ENCODE measurements at regions not wholly inside any gene's neighbourhood (a gene's known extent, or its start where the extent isn't known, plus 50 kb on each side); places are given as distances from the start of the nearest gene placed in this dataset.
A peak's percentile ranks its signal among the peaks of the same experiment; 100 is the strongest.

DNA sequence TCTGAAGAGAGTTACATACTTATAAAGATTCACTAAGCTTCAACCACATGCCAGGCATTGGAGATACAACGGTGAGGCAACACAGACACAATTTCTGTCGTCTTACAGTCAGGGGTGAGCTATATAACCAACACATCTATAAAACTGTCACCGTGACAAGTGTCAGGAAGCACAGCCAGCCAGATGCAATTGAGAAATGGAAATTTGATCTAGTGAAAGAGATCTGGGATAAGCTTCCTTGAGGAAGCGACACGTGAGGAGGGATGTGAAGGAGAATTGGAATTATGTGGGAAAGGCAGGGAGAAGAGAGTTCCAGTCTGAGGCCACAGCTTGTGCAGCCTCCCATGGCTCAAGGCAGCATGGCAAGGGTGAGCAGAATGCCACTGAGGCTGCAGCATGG lies 50.9 kb upstream of the ZNF354B start:
- ATAC-seq (replicated peaks; ENCODE audit: extremely low read depth, poor library complexity, severe bottlenecking) (no peak), DNase-seq (ENCODE audit: low spot score in 2 of 2) (no peak)
- Mint-ChIP-seq H3K27ac (ENCODE audit: low read depth) (no peak overlapping the region), H3K4me3 (no peak overlapping the region), H3K9me3 (no peaks in the 10 kb centered on the region), H3K36me3 (ENCODE audit: insufficient read depth) (peaks cover 2% of the 10 kb centered on the region), H3K4me1 (no peaks in the 10 kb centered on the region), H3K27me3 (peaks cover 43% of the 10 kb centered on the region)

GRCh38 chr5:178801021-178801420 lies 58.7 kb upstream of the ZNF354B start:
- H3K27ac Mint-ChIP-seq (ENCODE audit: low read depth): no peak overlapping the region
- no peaks in the 10 kb centered on the region for H3K4me1 Mint-ChIP-seq
- H3K9me3 Mint-ChIP-seq: no peaks in the 10 kb centered on the region
- H3K4me3 Mint-ChIP-seq: no peak overlapping the region
- DNase-seq (ENCODE audit: low spot score in 2 of 2) (no peak), ATAC-seq (replicated peaks; ENCODE audit: extremely low read depth, poor library complexity, severe bottlenecking) (no peak)
- peaks cover 2% of the 10 kb centered on the region for H3K36me3 Mint-ChIP-seq (ENCODE audit: insufficient read depth)
- H3K27me3 Mint-ChIP-seq: peaks cover 67% of the 10 kb centered on the region

DNA sequence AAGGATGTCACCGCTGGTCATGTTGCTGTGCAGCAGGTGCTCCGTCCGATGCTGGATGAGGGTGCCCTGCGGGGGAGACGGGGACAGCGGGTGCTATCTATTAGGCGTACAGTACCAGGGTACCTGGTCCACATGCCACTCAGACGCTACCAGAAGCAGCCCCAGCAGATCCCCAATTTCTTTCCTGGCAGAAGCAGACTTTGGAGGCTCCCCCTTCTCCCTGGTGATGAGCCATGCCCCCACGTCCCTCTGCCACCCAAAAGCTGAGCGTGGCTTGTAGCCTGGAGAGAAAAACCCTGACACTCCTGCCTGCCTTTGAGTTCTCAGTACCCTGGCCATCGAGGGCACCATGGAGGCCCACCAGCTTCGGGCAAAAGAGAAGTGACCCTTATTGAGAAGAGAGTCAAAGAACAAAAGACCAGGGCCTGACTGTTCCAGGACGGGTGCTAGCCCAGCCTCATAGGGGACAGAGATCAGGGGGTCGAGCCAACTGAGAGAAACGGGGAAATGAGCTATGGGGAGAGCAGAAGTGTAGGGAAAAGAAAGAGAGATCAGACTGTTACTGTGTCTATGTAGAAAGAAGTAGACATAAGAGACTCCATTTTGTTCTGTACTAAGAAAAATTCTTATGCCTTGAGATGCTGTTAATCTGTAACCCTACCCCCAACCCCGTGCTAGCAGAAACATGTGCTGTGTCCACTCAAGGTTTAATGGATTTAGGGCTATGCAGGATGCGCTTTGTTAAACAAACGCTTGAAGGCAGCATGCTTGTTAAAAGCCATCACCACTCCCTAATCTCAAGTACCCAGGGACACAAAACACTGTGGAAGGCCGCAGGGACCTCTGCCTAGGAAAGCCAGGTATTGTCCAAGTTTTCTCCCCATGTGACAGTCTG lies 62.0 kb upstream of the ZNF354B start:
- peaks cover 53% of the 10 kb centered on the region for H3K27me3 Mint-ChIP-seq
- ATAC-seq (replicated peaks; ENCODE audit: extremely low read depth, poor library complexity, severe bottlenecking): no peak
- no peaks in the 10 kb centered on the region for H3K36me3 Mint-ChIP-seq (ENCODE audit: insufficient read depth)
- H3K4me1 Mint-ChIP-seq: no peaks in the 10 kb centered on the region
- no peak overlapping the region for H3K27ac Mint-ChIP-seq (ENCODE audit: low read depth)
- no peak overlapping the region for H3K4me3 Mint-ChIP-seq
- no peak for DNase-seq (ENCODE audit: low spot score in 2 of 2)
- no peaks in the 10 kb centered on the region for H3K9me3 Mint-ChIP-seq

- no peaks in the 10 kb centered on the region for H3K9me3 Mint-ChIP-seq
- peak; percentile 28 for ATAC-seq (replicated peaks; ENCODE audit: extremely low read depth, poor library complexity, severe bottlenecking)
- no peak overlapping the region for H3K4me3 Mint-ChIP-seq
- DNase-seq (ENCODE audit: low spot score in 2 of 2): no peak
- no peaks in the 10 kb centered on the region for H3K4me1 Mint-ChIP-seq
- H3K27me3 Mint-ChIP-seq: peaks cover 58% of the 10 kb centered on the region
- no peaks in the 10 kb centered on the region for H3K36me3 Mint-ChIP-seq (ENCODE audit: insufficient read depth)
- no peak overlapping the region for H3K27ac Mint-ChIP-seq (ENCODE audit: low read depth)
These were observed 62.6 kb upstream of the ZNF354B start for GRCh38 chr5:178797101-178797521.

GRCh38 chr5:178796165-178796945 lies 63.4 kb upstream of the ZNF354B start:
- no peaks in the 10 kb centered on the region for H3K4me1 Mint-ChIP-seq
- DNase-seq (ENCODE audit: low spot score in 2 of 2) (no peak), ATAC-seq (replicated peaks; ENCODE audit: extremely low read depth, poor library complexity, severe bottlenecking) (no peak)
- no peaks in the 10 kb centered on the region for H3K9me3 Mint-ChIP-seq
- peaks cover 53% of the 10 kb centered on the region for H3K27me3 Mint-ChIP-seq
- H3K36me3 Mint-ChIP-seq (ENCODE audit: insufficient read depth): no peaks in the 10 kb centered on the region
- no peak overlapping the region for H3K4me3 Mint-ChIP-seq
- no peak overlapping the region for H3K27ac Mint-ChIP-seq (ENCODE audit: low read depth)

- Mint-ChIP-seq H3K27me3 (peaks cover 36% of the 10 kb centered on the region), H3K4me3 (no peak overlapping the region), H3K27ac (ENCODE audit: low read depth) (no peak overlapping the region), H3K36me3 (ENCODE audit: insufficient read depth) (no peaks in the 10 kb centered on the region), H3K9me3 (no peaks in the 10 kb centered on the region), H3K4me1 (no peaks in the 10 kb centered on the region)
- no peak for DNase-seq (ENCODE audit: low spot score in 2 of 2)
- no peak for ATAC-seq (replicated peaks; ENCODE audit: extremely low read depth, poor library complexity, severe bottlenecking)
These were observed 64.0 kb upstream of the ZNF354A start for GRCh38 chr5:178794433-178794832.

GRCh38 chr5:178793696-178794095 lies 63.2 kb upstream of the ZNF354A start:
- no peak overlapping the region for H3K4me3 Mint-ChIP-seq
- H3K9me3 Mint-ChIP-seq: no peaks in the 10 kb centered on the region
- H3K36me3 Mint-ChIP-seq (ENCODE audit: insufficient read depth): no peaks in the 10 kb centered on the region
- H3K4me1 Mint-ChIP-seq: no peaks in the 10 kb centered on the region
- H3K27me3 Mint-ChIP-seq: peaks cover 29% of the 10 kb centered on the region
- H3K27ac Mint-ChIP-seq (ENCODE audit: low read depth): no peak overlapping the region
- ATAC-seq (replicated peaks; ENCODE audit: extremely low read depth, poor library complexity, severe bottlenecking) (no peak), DNase-seq (ENCODE audit: low spot score in 2 of 2) (no peak)

DNA sequence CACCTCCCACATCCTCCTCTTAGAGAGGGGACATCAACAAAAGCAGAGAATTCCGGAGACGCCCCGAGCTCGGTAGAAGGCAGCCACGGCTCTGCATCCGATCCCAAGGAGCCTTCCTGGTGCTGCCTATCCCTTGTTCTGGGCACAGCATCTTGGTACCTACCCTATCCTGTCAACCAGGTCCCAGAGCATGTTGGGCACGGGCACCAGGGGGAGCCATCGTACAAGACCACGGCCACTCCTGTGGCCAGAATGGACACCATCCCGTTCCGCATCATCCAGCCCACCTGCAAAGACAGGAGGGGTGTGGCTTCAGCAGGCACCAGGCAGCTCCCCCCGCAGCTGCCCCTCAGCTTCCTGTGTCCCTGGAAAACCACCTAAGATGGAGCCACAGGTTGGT lies 62.7 kb upstream of the ZNF354A start:
- no peak overlapping the region for H3K4me3 Mint-ChIP-seq
- no peak for ATAC-seq (replicated peaks; ENCODE audit: extremely low read depth, poor library complexity, severe bottlenecking)
- no peaks in the 10 kb centered on the region for H3K4me1 Mint-ChIP-seq

GRCh38 chr5:178791976-178792375 lies 61.5 kb upstream of the ZNF354A start:
- Mint-ChIP-seq H3K4me1 (no peaks in the 10 kb centered on the region), H3K36me3 (ENCODE audit: insufficient read depth) (no peaks in the 10 kb centered on the region), H3K27ac (ENCODE audit: low read depth) (no peak overlapping the region), H3K9me3 (no peaks in the 10 kb centered on the region), H3K27me3 (peaks cover 15% of the 10 kb centered on the region), H3K4me3 (no peak overlapping the region)
- ATAC-seq (replicated peaks; ENCODE audit: extremely low read depth, poor library complexity, severe bottlenecking) (no peak), DNase-seq (ENCODE audit: low spot score in 2 of 2) (no peak)

More for the DNA sequence above, 62.7 kb upstream of the ZNF354A start:
- DNase-seq (ENCODE audit: low spot score in 2 of 2): no peak
- Mint-ChIP-seq H3K9me3 (no peaks in the 10 kb centered on the region), H3K27ac (ENCODE audit: low read depth) (no peak overlapping the region), H3K27me3 (peaks cover 26% of the 10 kb centered on the region), H3K36me3 (ENCODE audit: insufficient read depth) (no peaks in the 10 kb centered on the region)

- H3K9me3 Mint-ChIP-seq: no peaks in the 10 kb centered on the region
- no peak overlapping the region for H3K27ac Mint-ChIP-seq (ENCODE audit: low read depth)
- no peaks in the 10 kb centered on the region for H3K36me3 Mint-ChIP-seq (ENCODE audit: insufficient read depth)
- ATAC-seq (replicated peaks; ENCODE audit: extremely low read depth, poor library complexity, severe bottlenecking): no peak
- H3K4me3 Mint-ChIP-seq: no peak overlapping the region
- DNase-seq (ENCODE audit: low spot score in 2 of 2): no peak
- no peaks in the 10 kb centered on the region for H3K4me1 Mint-ChIP-seq
- peaks cover 9% of the 10 kb centered on the region for H3K27me3 Mint-ChIP-seq
These were observed 59.9 kb upstream of the ZNF354A start for GRCh38 chr5:178790371-178790770.

GRCh38 chr5:178788381-178789085 lies 58.1 kb upstream of the ZNF354A start:
- Mint-ChIP-seq H3K4me1 (no peaks in the 10 kb centered on the region), H3K27ac (ENCODE audit: low read depth) (no peak overlapping the region), H3K36me3 (ENCODE audit: insufficient read depth) (no peaks in the 10 kb centered on the region), H3K4me3 (no peak overlapping the region), H3K27me3 (peaks cover 9% of the 10 kb centered on the region), H3K9me3 (no peaks in the 10 kb centered on the region)
- DNase-seq (ENCODE audit: low spot score in 2 of 2) (no peak), ATAC-seq (replicated peaks; ENCODE audit: extremely low read depth, poor library complexity, severe bottlenecking) (no peak)

- DNase-seq (ENCODE audit: low spot score in 2 of 2): no peak
- Mint-ChIP-seq H3K36me3 (ENCODE audit: insufficient read depth) (no peaks in the 10 kb centered on the region), H3K9me3 (no peaks in the 10 kb centered on the region), H3K4me3 (no peak overlapping the region), H3K27me3 (peaks cover 9% of the 10 kb centered on the region), H3K4me1 (no peaks in the 10 kb centered on the region), H3K27ac (ENCODE audit: low read depth) (no peak overlapping the region)
- ATAC-seq (replicated peaks; ENCODE audit: extremely low read depth, poor library complexity, severe bottlenecking): no peak
These were observed 57.4 kb upstream of the ZNF354A start for GRCh38 chr5:178787889-178788288.
